ENCODE measurements at regions not wholly inside any gene's neighbourhood (a gene's known extent, or its start where the extent isn't known, plus 50 kb on each side); places are given as distances from the start of the nearest gene placed in this dataset.

DNA sequence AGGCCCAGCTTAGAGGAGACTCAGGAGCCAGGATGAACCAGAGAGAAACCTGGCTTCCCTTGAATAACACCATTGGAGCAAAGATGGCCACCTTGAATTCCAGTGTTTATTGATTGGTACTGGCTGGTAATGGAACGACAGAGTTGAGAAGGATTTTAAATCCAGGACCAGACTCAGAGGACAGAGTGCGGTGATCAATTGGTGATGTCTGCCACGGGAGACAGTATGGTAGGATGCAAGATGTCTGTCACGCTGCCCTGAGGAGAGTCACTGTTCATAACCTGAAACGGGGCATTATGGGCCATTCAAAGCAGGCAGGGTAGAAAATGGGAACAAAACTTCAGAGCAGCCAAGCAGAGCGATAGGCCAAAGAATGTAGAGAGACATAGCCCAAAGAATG, 55.4 kb upstream of the ISX start:
- no peak overlapping the region for H3K9ac ChIP-seq
- no peak for TF ChIP-seq Cebpa-rat (IDR thresholded peaks at IDR 0.05)
- H3K4me1 ChIP-seq, result peaks cover 0 to 11% (median 0%) of the 10 kb centered on the region in 10 experiments; a peak in 4 of 20 replicates
- no peak overlapping the region for H3K4me3 ChIP-seq
- no peaks in the 10 kb centered on the region for H3K9me3 ChIP-seq (replicated peaks in 1 of 11)
- no peak overlapping the region for H3K27ac ChIP-seq
- no peaks in the 10 kb centered on the region for H3K27me3 ChIP-seq
- no peak overlapping the region for H3K4me2 ChIP-seq
- H4K20me1 ChIP-seq, result no peaks in the 10 kb centered on the region
- no peaks in the 10 kb centered on the region for H3K36me3 ChIP-seq

DNA sequence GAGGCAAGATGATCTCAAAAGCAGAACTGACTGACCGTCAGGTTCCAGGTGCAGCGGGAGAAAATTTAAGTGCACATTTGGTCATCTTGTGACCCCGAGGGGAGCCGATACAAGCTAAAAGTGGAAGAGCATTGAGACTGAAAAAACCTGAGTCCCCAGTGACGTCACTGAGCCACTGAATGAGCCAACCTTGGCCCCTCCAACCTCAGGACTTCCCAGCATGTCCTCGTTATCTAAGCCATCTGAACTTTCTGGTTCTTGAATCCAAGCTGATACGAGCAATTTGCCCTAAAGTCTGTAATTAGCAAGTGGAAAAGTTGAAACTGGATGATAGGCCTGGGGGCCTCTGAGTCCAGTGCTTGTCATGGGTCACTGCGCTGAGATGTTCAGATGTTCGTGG, 51.1 kb upstream of the ISX start:
- H3K27ac ChIP-seq, result no peak overlapping the region
- no peak for TF ChIP-seq Cebpa-rat (IDR thresholded peaks at IDR 0.05)
- H3K36me3 ChIP-seq, result no peaks in the 10 kb centered on the region
- H3K9me3 ChIP-seq (replicated peaks in 1 of 11), result no peaks in the 10 kb centered on the region
- H3K27me3 ChIP-seq, result no peaks in the 10 kb centered on the region
- no peak overlapping the region for H3K9ac ChIP-seq
- no peak overlapping the region for H3K4me3 ChIP-seq
- no peaks in the 10 kb centered on the region for H4K20me1 ChIP-seq
- no peak overlapping the region for H3K4me2 ChIP-seq
- H3K4me1 ChIP-seq, result no peaks in the 10 kb centered on the region
